Mesendoderm (in vitro differentiated cells): ENCODE measurements at regions not wholly inside any gene's neighbourhood (a gene's known extent, or its start where the extent isn't known, plus 50 kb on each side); places are given as distances from the start of the nearest gene placed in this dataset.
A peak's percentile ranks its signal among the peaks of the same experiment; 100 is the strongest.

Source experiments
- DNase-seq: peaks from one replicate; pipeline ENCODE4 v3.0.0; 2013
- H2AK5ac ChIP-seq: 2 replicates; pipeline ENCODE4 v1.6.1; 2013; ENCODE audit warnings: low read length, inconsistent platforms
- H2BK120ac ChIP-seq: 2 replicates; pipeline ENCODE4 v1.6.1; 2013; ENCODE audit warnings: low read depth, mild to moderate bottlenecking, low read length, moderate library complexity, mixed read lengths
- H2BK15ac ChIP-seq: replicated peaks from 2 replicates; pipeline ENCODE4 v1.6.1; 2013; ENCODE audit warnings: low read depth, mild to moderate bottlenecking, moderate library complexity
- H2BK5ac ChIP-seq: 2 replicates; pipeline ENCODE4 v1.6.1; 2013; ENCODE audit warnings: low read length, inconsistent platforms
- H3K18ac ChIP-seq: 2 replicates; pipeline ENCODE4 v1.6.1; 2013; ENCODE audit warnings: mild to moderate bottlenecking, low read length, mixed read lengths
- H3K23ac ChIP-seq: one replicate; pipeline ENCODE4 v1.6.1; 2013; ENCODE audit warnings: low read length
- H3K27ac ChIP-seq: 2 replicates; pipeline ENCODE4 v1.5.1; 2013; ENCODE audit warnings: low read depth, mild to moderate bottlenecking, inconsistent platforms, low read length, moderate library complexity
- H3K27me3 ChIP-seq: 2 replicates; pipeline ENCODE4 v1.6.1; 2013; ENCODE audit warnings: low read length, control low read depth, mild to moderate bottlenecking, inconsistent platforms; ENCODE audit not compliant: insufficient read depth, poor library complexity
- H3K36me3 ChIP-seq: 2 replicates; pipeline ENCODE4 v1.6.1; 2013; ENCODE audit warnings: low read length, inconsistent platforms; ENCODE audit not compliant: control insufficient read depth, insufficient read depth
- H3K4ac ChIP-seq: one replicate; pipeline ENCODE4 v1.6.1; 2013; ENCODE audit warnings: low read depth, mild to moderate bottlenecking, low read length, moderate library complexity
- H3K4me1 ChIP-seq: 2 replicates; pipeline ENCODE4 v1.6.1; 2013; ENCODE audit warnings: low read depth, low read length, inconsistent platforms; ENCODE audit not compliant: control insufficient read depth
- H3K4me2 ChIP-seq: 2 replicates; pipeline ENCODE4 v1.6.1; 2013; ENCODE audit warnings: low read length
- H3K4me3 ChIP-seq: 2 replicates; pipeline ENCODE4 v1.5.1; 2013; ENCODE audit warnings: mild to moderate bottlenecking, low read length
- H3K56ac ChIP-seq: one replicate; pipeline ENCODE4 v1.6.1; 2013; ENCODE audit warnings: low read length
- H3K79me1 ChIP-seq: 2 replicates; pipeline ENCODE4 v1.6.1; 2013; ENCODE audit warnings: low read length, inconsistent platforms
- H3K79me2 ChIP-seq: 2 replicates; pipeline ENCODE4 v1.6.1; 2013; ENCODE audit warnings: mild to moderate bottlenecking, low read length; ENCODE audit not compliant: control insufficient read depth, insufficient read depth
- H3K9ac ChIP-seq: 2 replicates; pipeline ENCODE4 v1.6.1; 2013; ENCODE audit warnings: low read length, inconsistent platforms
- H4K5ac ChIP-seq: one replicate; pipeline ENCODE4 v1.6.1; 2013; ENCODE audit warnings: low read length
- H4K8ac ChIP-seq: one replicate; pipeline ENCODE4 v1.6.1; 2013; ENCODE audit warnings: low read depth, mild to moderate bottlenecking, control low read depth, low read length, moderate library complexity
- WGBS: extraction: QIAGEN DNeasy Blood & Tissue Kit; methylation state at CpG from one replicate; pipeline ENCODE4 v1.1.7; 2013; ENCODE audit warnings: low lambda C conversion rate, missing lambda C conversion rate; ENCODE audit not compliant: insufficient coverage; ENCODE audit errors: extremely low coverage; 5-methylcytosine and 5-hydroxymethylcytosine counted together

DNA sequence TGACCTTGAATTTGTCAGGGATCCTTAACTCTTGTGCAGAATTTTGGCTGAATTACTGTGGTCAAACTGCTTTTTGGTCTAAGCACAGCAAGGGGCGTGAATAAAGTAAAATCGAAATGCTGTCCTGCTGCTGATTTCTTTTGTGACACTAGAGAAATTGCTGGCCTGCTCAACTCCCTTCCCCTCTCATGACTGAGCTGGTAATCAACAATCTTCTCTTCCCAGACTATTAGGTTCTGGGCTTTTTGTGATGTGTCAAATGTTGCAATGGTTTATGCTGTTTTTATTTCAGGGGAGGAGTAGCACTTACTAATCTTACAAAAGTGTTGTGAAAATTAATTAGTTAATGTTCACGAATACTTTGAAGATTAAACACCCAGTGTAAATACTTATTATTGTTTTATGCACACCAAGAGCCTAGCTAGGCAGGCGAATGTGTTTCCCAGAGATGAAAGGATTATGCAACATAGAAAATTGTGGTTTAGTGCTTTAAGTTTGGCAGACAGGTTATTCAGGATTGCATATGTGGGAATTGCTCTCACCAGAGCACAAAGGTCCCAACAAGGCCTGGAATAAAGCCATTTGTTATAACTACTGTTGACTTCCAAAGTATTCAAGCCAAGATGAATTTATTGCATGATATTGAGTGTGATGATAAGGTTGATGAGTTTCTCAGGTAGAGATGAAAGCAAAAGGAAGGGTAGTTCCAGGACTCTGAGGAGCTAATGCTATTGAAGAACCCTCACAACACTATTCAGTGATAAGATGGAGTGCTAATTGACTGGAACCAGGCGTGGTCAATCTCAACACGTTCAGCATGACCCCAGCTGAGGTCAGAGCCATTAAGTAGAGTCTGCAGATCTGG lies 280.7 kb upstream of the ZNF608 start:
- no peaks in the 10 kb centered on the region for H3K27me3 ChIP-seq
- no peak overlapping the region for H3K23ac ChIP-seq
- H2AK5ac ChIP-seq, result no peak overlapping the region
- WGBS, result no CpG with 5 or more reads among the region's 6 CpGs
- H3K4me1 ChIP-seq, result peaks cover 2% of the 10 kb centered on the region
- no peak overlapping the region for H4K5ac ChIP-seq
- no peak overlapping the region for H3K4me2 ChIP-seq
- no peaks in the 10 kb centered on the region for H3K36me3 ChIP-seq
- no peak overlapping the region for H2BK15ac ChIP-seq
- H3K56ac ChIP-seq, result peak overlapping the region; percentile 51
- H3K18ac ChIP-seq, result no peak overlapping the region
- no peak overlapping the region for H2BK120ac ChIP-seq
- H3K79me1 ChIP-seq, result no peaks in the 10 kb centered on the region
- peak; percentile 93 for DNase-seq
- H4K8ac ChIP-seq, result no peak overlapping the region
- H2BK5ac ChIP-seq, result no peak overlapping the region
- no peak overlapping the region for H3K4me3 ChIP-seq
- no peak overlapping the region for H3K27ac ChIP-seq
- no peak overlapping the region for H3K4ac ChIP-seq
- H3K79me2 ChIP-seq, result no peaks in the 10 kb centered on the region
- H3K9ac ChIP-seq, result no peak overlapping the region

DNA sequence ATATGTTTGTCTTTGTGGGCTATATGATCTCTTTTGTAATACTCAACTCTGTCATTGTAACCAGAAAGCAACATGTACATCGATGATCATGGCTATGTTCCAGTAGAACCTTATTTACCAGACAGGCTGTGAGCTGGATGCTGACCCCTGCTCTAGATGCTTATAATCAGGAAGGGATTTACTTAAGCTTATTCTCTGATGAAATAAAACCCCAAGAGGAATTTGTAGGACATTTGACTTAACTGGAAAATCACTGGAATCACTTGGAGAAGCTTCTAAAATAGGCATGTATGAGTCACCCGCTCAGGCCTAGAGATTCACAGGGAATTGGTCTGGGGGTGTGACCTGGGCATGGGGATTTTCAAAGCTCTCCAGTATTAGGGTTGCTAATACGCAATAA lies 285.8 kb upstream of the ZNF608 start:
- Histone ChIP-seq H3K79me1 (no peaks in the 10 kb centered on the region), H3K23ac (no peak overlapping the region), H2BK5ac (no peak overlapping the region), H4K8ac (no peak overlapping the region), H3K56ac (no peak overlapping the region), H3K18ac (no peak overlapping the region), H2AK5ac (no peak overlapping the region), H4K5ac (no peak overlapping the region), H2BK15ac (no peak overlapping the region), H2BK120ac (no peak overlapping the region), H3K9ac (no peak overlapping the region), H3K27ac (no peak overlapping the region), H3K4ac (no peak overlapping the region), H3K79me2 (no peaks in the 10 kb centered on the region), H3K4me2 (no peak overlapping the region), H3K4me1 (no peaks in the 10 kb centered on the region), H3K36me3 (no peaks in the 10 kb centered on the region), H3K4me3 (no peak overlapping the region), H3K27me3 (no peaks in the 10 kb centered on the region)
- no CpG with 5 or more reads among the region's 3 CpGs for whole genome bisulfite sequencing
- DNase-seq, result peak; percentile 17

DNA sequence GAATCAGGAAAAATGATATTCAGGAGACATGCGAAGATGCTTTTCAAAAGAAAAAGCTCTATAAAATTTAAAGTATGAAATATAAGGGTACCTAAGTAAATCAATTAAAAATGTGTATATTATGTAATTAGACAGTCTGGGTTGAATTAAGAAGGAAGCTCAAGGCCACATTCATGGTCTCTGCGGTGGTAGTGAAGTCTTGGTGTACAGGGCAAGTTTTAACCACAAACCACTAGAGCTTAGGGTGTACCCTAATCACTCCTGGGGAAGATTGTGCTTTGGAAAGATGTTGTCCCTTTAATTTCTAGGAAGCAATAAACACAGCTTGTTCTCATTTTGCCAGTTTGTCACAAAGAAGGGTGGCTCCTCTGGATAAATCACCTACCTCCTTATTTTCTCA lies 287.2 kb upstream of the ZNF608 start:
- H3K4me3 ChIP-seq, result no peak overlapping the region
- no peak overlapping the region for H4K8ac ChIP-seq
- no peaks in the 10 kb centered on the region for H3K79me1 ChIP-seq
- H3K79me2 ChIP-seq, result no peaks in the 10 kb centered on the region
- H4K5ac ChIP-seq, result no peak overlapping the region
- no peaks in the 10 kb centered on the region for H3K27me3 ChIP-seq
- H3K56ac ChIP-seq, result no peak overlapping the region
- H2BK15ac ChIP-seq, result no peak overlapping the region
- no peak for DNase-seq
- no peak overlapping the region for H2BK5ac ChIP-seq
- H3K36me3 ChIP-seq, result no peaks in the 10 kb centered on the region
- no peak overlapping the region for H2BK120ac ChIP-seq
- no peak overlapping the region for H3K23ac ChIP-seq
- H3K27ac ChIP-seq, result no peak overlapping the region
- H3K4me1 ChIP-seq, result no peaks in the 10 kb centered on the region
- H3K4me2 ChIP-seq, result no peak overlapping the region
- no peak overlapping the region for H3K18ac ChIP-seq
- H3K4ac ChIP-seq, result no peak overlapping the region
- H2AK5ac ChIP-seq, result no peak overlapping the region
- H3K9ac ChIP-seq, result no peak overlapping the region
- WGBS, result no CpG with 5 or more reads among the region's 2 CpGs

DNA sequence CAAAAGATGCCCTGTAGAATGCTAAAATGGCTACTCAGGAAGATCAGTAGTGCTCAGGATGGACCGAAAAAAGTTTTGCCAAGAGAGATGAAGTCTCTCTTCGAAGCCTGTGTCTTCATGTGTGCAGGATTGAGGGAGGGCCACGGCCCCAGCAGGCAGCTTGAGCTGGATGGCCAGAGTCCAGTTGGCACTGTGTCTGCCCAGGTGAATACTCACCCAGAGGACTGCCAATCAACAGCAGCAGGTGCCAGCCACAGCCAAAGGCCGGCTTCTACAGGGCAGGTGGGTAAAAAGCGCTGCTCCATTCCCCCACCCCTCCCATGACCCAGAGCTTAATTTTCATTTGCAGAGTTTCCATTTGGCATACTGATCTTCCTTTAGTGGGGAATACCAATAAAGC lies 287.9 kb upstream of the ZNF608 start:
- no CpG with 5 or more reads among the region's 5 CpGs for WGBS

DNA sequence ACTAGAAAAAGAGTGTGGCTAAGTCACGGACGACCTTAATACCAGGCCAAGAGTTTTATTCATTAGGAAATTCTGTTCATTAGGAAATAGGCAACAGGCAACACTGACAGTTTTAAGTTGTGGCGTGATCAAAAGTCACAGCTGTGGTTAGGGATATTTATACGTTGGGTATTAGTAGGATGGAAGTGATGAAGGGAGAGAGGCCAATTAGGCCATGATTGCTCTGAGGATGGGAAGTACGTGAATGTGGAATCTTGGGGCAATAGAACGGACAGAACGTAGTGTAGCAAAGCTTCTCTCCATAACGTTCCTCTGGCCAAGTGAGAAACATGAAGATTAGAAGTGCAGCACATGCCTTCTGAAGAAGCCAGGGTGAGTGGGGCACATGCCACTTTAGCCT lies 290.1 kb upstream of the ZNF608 start:
- no peak overlapping the region for H2AK5ac ChIP-seq
- no peaks in the 10 kb centered on the region for H3K36me3 ChIP-seq
- H3K56ac ChIP-seq, result no peak overlapping the region
- H3K27me3 ChIP-seq, result no peaks in the 10 kb centered on the region
- no peak overlapping the region for H3K18ac ChIP-seq
- H3K4me3 ChIP-seq, result no peak overlapping the region
- no peak overlapping the region for H3K4me2 ChIP-seq
- H2BK5ac ChIP-seq, result no peak overlapping the region
- no peaks in the 10 kb centered on the region for H3K4me1 ChIP-seq
- H4K5ac ChIP-seq, result no peak overlapping the region
- no peak overlapping the region for H3K9ac ChIP-seq
- H3K4ac ChIP-seq, result no peak overlapping the region
- H2BK15ac ChIP-seq, result no peak overlapping the region
- DNase-seq, result no peak
- H3K23ac ChIP-seq, result no peak overlapping the region
- 100% methylated on average over 1 of the region's 8 CpGs for WGBS
- no peak overlapping the region for H4K8ac ChIP-seq
- no peaks in the 10 kb centered on the region for H3K79me1 ChIP-seq
- H2BK120ac ChIP-seq, result no peak overlapping the region
- no peak overlapping the region for H3K27ac ChIP-seq
- no peaks in the 10 kb centered on the region for H3K79me2 ChIP-seq

More for the DNA sequence above, 287.9 kb upstream of the ZNF608 start:
- no peak for DNase-seq
- Histone ChIP-seq H3K79me2 (no peaks in the 10 kb centered on the region), H2BK15ac (no peak overlapping the region), H2BK120ac (no peak overlapping the region), H3K18ac (no peak overlapping the region), H2AK5ac (no peak overlapping the region), H3K4me2 (no peak overlapping the region), H3K56ac (no peak overlapping the region), H4K8ac (no peak overlapping the region), H3K23ac (no peak overlapping the region), H3K27me3 (no peaks in the 10 kb centered on the region), H3K27ac (no peak overlapping the region), H3K79me1 (no peaks in the 10 kb centered on the region), H3K4me3 (no peak overlapping the region), H4K5ac (no peak overlapping the region), H2BK5ac (no peak overlapping the region), H3K4me1 (no peaks in the 10 kb centered on the region), H3K36me3 (no peaks in the 10 kb centered on the region), H3K9ac (no peak overlapping the region), H3K4ac (no peak overlapping the region)

DNA sequence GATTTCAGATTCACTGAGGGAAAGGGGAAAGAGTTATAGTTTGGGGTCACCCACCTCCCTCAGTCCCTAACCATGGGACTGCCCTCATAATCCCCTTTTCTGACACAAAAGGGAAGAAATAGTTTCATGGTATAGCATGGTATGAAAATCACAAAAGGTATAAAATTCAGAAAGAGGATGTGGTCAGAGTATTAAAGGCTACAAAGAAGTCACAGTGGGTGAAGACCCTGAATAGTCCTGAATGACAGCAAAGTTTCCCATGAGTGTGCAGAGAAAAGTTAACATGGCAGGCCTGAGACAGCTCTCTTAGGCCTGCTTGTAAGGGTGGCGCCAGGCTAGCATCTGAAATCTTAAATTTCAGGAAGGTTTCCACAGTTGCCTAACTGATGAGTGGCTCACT lies 290.6 kb upstream of the ZNF608 start:
- Histone ChIP-seq H3K79me1 (no peaks in the 10 kb centered on the region), H3K4me2 (no peak overlapping the region), H3K4ac (no peak overlapping the region), H3K36me3 (no peaks in the 10 kb centered on the region), H3K56ac (no peak overlapping the region), H3K79me2 (no peaks in the 10 kb centered on the region), H2BK120ac (no peak overlapping the region), H3K4me3 (no peak overlapping the region), H3K23ac (no peak overlapping the region), H2AK5ac (no peak overlapping the region), H3K4me1 (peaks cover 2% of the 10 kb centered on the region), H3K18ac (no peak overlapping the region), H4K5ac (no peak overlapping the region), H3K27me3 (no peaks in the 10 kb centered on the region), H3K9ac (no peak overlapping the region), H2BK5ac (no peak overlapping the region), H2BK15ac (no peak overlapping the region), H3K27ac (no peak overlapping the region), H4K8ac (no peak overlapping the region)
- no CpG with 5 or more reads among the region's 1 CpG for WGBS
- DNase-seq, result no peak
